ENCODE measurements at regions not wholly inside any gene's neighbourhood (a gene's known extent, or its start where the extent isn't known, plus 50 kb on each side); places are given as distances from the start of the nearest gene placed in this dataset.

- TF ChIP-seq CTCF (conservative IDR thresholded peaks at IDR 0.05), result no peak
- H3K27ac ChIP-seq, result no peak overlapping the region; the same call in 1 of the 2 replicates
Observed at GRCh38 chr15:67997996-67998395, 56.1 kb upstream of the PIAS1 start.

DNA sequence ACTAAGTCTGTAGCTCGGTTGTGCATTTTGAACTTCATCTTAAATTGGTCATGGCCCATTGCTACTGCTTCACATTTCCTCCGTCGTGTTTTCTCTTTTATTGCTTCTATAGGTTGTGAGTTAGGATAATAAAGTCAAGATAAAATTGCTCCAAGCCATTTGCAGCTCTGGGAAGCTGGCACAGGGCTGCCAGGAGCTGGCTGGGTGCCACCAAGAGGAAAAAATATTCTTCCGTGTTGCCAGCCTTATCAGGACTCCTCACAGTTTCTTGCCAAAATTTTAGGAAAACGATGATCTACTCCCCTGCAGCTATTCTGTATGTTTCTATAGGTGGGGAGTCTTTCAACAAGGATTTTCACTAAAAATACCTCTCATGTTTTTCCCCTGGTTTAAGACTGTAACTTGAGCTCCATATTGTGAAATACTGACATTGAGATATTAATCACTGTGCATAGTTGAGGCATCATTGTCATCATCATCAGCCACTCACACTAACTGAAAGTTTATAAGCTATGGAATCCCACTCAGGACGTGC, 55.4 kb upstream of the PIAS1 start:
- no peak for TF ChIP-seq CTCF (conservative IDR thresholded peaks at IDR 0.05)
- H3K27ac ChIP-seq, result no peak overlapping the region; the same call in 1 of the 2 replicates

- TF ChIP-seq CTCF (conservative IDR thresholded peaks at IDR 0.05), result no peak
- no peak overlapping the region for H3K27ac ChIP-seq
Observed at GRCh38 chr15:67999320-68000100, 54.6 kb upstream of the PIAS1 start.

DNA sequence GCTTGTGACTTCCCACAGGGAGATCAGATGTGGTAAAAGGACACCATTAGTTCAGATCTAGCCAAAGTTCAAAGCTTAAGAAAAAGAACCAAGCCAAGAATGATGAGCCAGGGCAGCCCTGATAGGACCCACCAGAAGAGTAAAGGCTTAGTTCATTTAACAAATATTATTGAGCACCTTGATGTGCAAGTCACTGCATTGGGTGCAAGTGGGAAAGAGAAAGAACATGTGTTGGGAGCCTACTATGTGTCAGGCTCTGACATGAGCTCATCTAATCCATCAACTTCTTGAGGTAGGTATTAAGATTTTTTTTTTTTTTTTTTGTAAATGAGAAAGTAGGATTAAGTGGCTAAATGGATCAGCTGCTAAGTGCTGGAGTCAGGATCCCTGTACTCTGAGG, 53.4 kb upstream of the PIAS1 start:
- no peak for TF ChIP-seq CTCF (conservative IDR thresholded peaks at IDR 0.05)
- no peak overlapping the region for H3K27ac ChIP-seq

- H3K27ac ChIP-seq, result no peak overlapping the region
- no peak for TF ChIP-seq CTCF (conservative IDR thresholded peaks at IDR 0.05)
Observed at GRCh38 chr15:68001811-68002210, 52.3 kb upstream of the PIAS1 start.

- no peak overlapping the region for H3K27ac ChIP-seq
- no peak for TF ChIP-seq CTCF (conservative IDR thresholded peaks at IDR 0.05)
Observed at GRCh38 chr15:68003297-68003696, 50.8 kb upstream of the PIAS1 start.
